ENCODE measurements at regions not wholly inside any gene's neighbourhood (a gene's known extent, or its start where the extent isn't known, plus 50 kb on each side); places are given as distances from the start of the nearest gene placed in this dataset.

DNA sequence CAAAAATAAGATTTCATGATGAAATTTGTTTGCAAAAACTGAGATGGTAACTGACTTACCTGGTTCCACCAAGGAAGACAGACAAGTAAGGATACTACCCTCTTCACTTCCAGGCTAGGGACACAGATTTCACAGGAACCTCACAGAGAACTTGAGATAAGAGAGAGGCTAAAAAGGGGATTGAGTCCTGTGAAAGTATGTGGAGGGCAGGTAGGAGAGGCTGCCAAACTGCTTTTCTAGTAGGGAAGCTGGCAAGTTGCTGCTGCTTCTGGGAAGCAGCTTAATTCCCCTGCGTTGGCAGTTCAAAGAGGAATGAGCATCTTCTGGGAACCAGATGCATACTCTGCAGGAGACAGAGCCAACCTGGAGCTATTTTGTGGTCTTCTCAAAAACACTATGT, 841.6 kb downstream of the CCSER2 start:
- Histone ChIP-seq H3K27ac (ENCODE audit: low read depth) (no peak overlapping the region), H3K4me3 (no peak overlapping the region), H3K27me3 (ENCODE audit: insufficient read depth) (no peaks in the 10 kb centered on the region), H3K36me3 (ENCODE audit: insufficient read depth) (no peaks in the 10 kb centered on the region), H3K79me2 (replicated peaks; ENCODE audit: insufficient read depth) (no peaks in the 10 kb centered on the region), H3K4me1 (ENCODE audit: insufficient read depth) (no peaks in the 10 kb centered on the region), H4K20me1 (replicated peaks; ENCODE audit: insufficient read depth) (no peaks in the 10 kb centered on the region), H3K9me2 (ENCODE audit: insufficient read depth) (no peaks in the 10 kb centered on the region), H2AFZ (no peak overlapping the region), H3K4me2 (no peak overlapping the region), H3F3A (replicated peaks; ENCODE audit: low read depth) (no peaks in the 10 kb centered on the region)
- peaks cover 70% of the 10 kb centered on the region for H3K9me3 Mint-ChIP-seq
- TF ChIP-seq, protein P1, sequence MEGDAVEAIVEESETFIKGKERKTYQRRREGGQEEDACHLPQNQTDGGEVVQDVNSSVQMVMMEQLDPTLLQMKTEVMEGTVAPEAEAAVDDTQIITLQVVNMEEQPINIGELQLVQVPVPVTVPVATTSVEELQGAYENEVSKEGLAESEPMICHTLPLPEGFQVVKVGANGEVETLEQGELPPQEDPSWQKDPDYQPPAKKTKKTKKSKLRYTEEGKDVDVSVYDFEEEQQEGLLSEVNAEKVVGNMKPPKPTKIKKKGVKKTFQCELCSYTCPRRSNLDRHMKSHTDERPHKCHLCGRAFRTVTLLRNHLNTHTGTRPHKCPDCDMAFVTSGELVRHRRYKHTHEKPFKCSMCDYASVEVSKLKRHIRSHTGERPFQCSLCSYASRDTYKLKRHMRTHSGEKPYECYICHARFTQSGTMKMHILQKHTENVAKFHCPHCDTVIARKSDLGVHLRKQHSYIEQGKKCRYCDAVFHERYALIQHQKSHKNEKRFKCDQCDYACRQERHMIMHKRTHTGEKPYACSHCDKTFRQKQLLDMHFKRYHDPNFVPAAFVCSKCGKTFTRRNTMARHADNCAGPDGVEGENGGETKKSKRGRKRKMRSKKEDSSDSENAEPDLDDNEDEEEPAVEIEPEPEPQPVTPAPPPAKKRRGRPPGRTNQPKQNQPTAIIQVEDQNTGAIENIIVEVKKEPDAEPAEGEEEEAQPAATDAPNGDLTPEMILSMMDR (conservative IDR thresholded peaks at IDR 0.05; ENCODE audit: low read depth in 2 of 2), result no peak
- ATAC-seq (no peak), DNase-seq (ENCODE audit: low spot score) (no peak)
- peaks cover 3% of the 10 kb centered on the region for H3K36me3 Mint-ChIP-seq (ENCODE audit: low read depth)
- no peak overlapping the region for H3K27ac Mint-ChIP-seq
- no peak overlapping the region for H3K4me3 Mint-ChIP-seq
- peaks cover 2% of the 10 kb centered on the region for H3K27me3 Mint-ChIP-seq (ENCODE audit: insufficient read depth, low read depth, poor library complexity)
- no peaks in the 10 kb centered on the region for H3K4me1 Mint-ChIP-seq

DNA sequence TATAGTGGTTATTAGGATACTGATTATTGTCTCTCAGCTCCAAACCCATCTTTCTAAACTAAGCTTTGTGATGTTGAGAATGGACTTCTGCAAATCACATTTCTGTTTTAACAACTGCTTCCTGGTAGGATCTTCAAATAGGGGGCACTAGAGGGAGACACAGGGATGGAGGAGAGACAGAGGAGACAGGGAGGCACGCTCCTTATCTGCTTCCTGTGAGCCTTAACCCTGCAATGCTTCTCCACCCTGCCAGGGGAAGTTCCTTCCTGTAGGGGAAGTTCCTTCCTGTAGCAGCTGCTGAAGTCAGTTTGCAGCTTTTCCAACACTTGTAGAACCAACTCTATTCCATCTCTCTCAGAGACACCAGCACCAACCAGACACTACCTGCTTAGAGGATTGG, 847.2 kb downstream of the CCSER2 start:
- no peak overlapping the region for H3K4me3 ChIP-seq
- H4K20me1 ChIP-seq (replicated peaks; ENCODE audit: insufficient read depth), result no peaks in the 10 kb centered on the region
- H3K9me3 Mint-ChIP-seq, result peaks cover 84% of the 10 kb centered on the region
- TF ChIP-seq JUNB (IDR thresholded peaks at IDR 0.05; ENCODE audit: unreplicated experiment) (no peak), CREB1 (CRISPR knock-in tag; IDR thresholded peaks at IDR 0.05; ENCODE audit: low read depth) (no peak), ZNF114 (CRISPR knock-in tag; IDR thresholded peaks at IDR 0.05) (no peak), EZH2phosphoT487 (IDR thresholded peaks at IDR 0.05; ENCODE audit: unreplicated experiment) (no peak), POLR2AphosphoS5 (IDR thresholded peaks at IDR 0.05; ENCODE audit: low read depth) (no peak), NANOG (IDR thresholded peaks at IDR 0.05; ENCODE audit: borderline replicate concordance) (no peak)
- TF ChIP-seq, protein P1 (conservative IDR thresholded peaks at IDR 0.05; ENCODE audit: low read depth in 2 of 2), result peak; percentile 31 to 45; a peak in 3 of 4 replicates
- TF ChIP-seq, protein P2, sequence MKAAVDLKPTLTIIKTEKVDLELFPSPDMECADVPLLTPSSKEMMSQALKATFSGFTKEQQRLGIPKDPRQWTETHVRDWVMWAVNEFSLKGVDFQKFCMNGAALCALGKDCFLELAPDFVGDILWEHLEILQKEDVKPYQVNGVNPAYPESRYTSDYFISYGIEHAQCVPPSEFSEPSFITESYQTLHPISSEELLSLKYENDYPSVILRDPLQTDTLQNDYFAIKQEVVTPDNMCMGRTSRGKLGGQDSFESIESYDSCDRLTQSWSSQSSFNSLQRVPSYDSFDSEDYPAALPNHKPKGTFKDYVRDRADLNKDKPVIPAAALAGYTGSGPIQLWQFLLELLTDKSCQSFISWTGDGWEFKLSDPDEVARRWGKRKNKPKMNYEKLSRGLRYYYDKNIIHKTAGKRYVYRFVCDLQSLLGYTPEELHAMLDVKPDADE (IDR thresholded peaks at IDR 0.05), result no peak
- no peak overlapping the region for H3K27ac Mint-ChIP-seq
- H3K27me3 Mint-ChIP-seq (ENCODE audit: insufficient read depth, low read depth, poor library complexity), result peaks cover 3% of the 10 kb centered on the region
- no peaks in the 10 kb centered on the region for H3K4me1 ChIP-seq (ENCODE audit: insufficient read depth)
- H3K79me2 ChIP-seq (replicated peaks; ENCODE audit: insufficient read depth), result no peaks in the 10 kb centered on the region
- no peaks in the 10 kb centered on the region for H3K36me3 ChIP-seq (ENCODE audit: insufficient read depth)
- DNase-seq (ENCODE audit: low spot score), result peak; percentile 20
- H3K27ac ChIP-seq (ENCODE audit: low read depth), result no peak overlapping the region
- no peaks in the 10 kb centered on the region for H3F3A ChIP-seq (replicated peaks; ENCODE audit: low read depth)
- 0 out of 2 replicates have a peak overlapping the region, but pooled peaks have one; percentile 14 for H2AFZ ChIP-seq
- H3K9me2 ChIP-seq (ENCODE audit: insufficient read depth), result peaks cover 3% of the 10 kb centered on the region; the same call in 1 of the 2 replicates
- ATAC-seq, result no peak
- H3K4me3 Mint-ChIP-seq, result no peak overlapping the region
- H3K27me3 ChIP-seq (ENCODE audit: insufficient read depth), result no peaks in the 10 kb centered on the region
- no peak overlapping the region for H3K4me2 ChIP-seq
- peaks cover 10% of the 10 kb centered on the region for H3K36me3 Mint-ChIP-seq (ENCODE audit: low read depth)
- H3K4me1 Mint-ChIP-seq, result no peaks in the 10 kb centered on the region

Data from GM23338 (cell line).